H9 (cell line): ENCODE measurements at regions not wholly inside any gene's neighbourhood (a gene's known extent, or its start where the extent isn't known, plus 50 kb on each side); places are given as distances from the start of the nearest gene placed in this dataset.

Experiments used
- DNase-seq: peaks from one replicate; pipeline ENCODE4 v3.0.0-alpha.2; 2017
- H2AFZ ChIP-seq: one replicate; pipeline ENCODE4 v1.6.1; 2013; ENCODE audit warnings: mild to moderate bottlenecking, low read length, control low read depth, moderate library complexity
- H2AK5ac ChIP-seq: 2 replicates; pipeline ENCODE4 v1.6.1; 2013; ENCODE audit warnings: low read length, control low read depth, mixed read lengths; ENCODE audit not compliant: insufficient read length
- H2BK120ac ChIP-seq: one replicate; pipeline ENCODE4 v1.6.1; 2013; ENCODE audit warnings: low read depth, mild to moderate bottlenecking, low read length, control low read depth, inconsistent platforms; ENCODE audit not compliant: poor library complexity, severe bottlenecking
- H2BK12ac ChIP-seq: 2 replicates; pipeline ENCODE4 v1.6.1; 2013; ENCODE audit warnings: low read length, control low read depth, mixed read lengths, low read depth; ENCODE audit not compliant: insufficient read length
- H2BK15ac ChIP-seq: 2 replicates; pipeline ENCODE4 v1.6.1; 2013; ENCODE audit warnings: low read depth, low read length, control low read depth
- H2BK20ac ChIP-seq: one replicate; pipeline ENCODE4 v1.6.1; 2013; ENCODE audit warnings: low read depth, mild to moderate bottlenecking, low read length, control low read depth, inconsistent platforms; ENCODE audit not compliant: poor library complexity, severe bottlenecking
- H2BK5ac ChIP-seq: 2 replicates; pipeline ENCODE4 v1.6.1; 2013; ENCODE audit warnings: low read length, control low read depth, mixed read lengths; ENCODE audit not compliant: insufficient read length
- H3K14ac ChIP-seq: 2 replicates; pipeline ENCODE4 v1.6.1; 2013; ENCODE audit warnings: low read length, control low read depth; ENCODE audit not compliant: insufficient read depth
- H3K18ac ChIP-seq: 2 replicates; pipeline ENCODE4 v1.6.1; 2013; ENCODE audit warnings: low read depth, mild to moderate bottlenecking, mixed read lengths, low read length, control low read depth; ENCODE audit not compliant: insufficient read length
- H3K23ac ChIP-seq: 2 replicates; pipeline ENCODE4 v1.6.1; 2013; ENCODE audit warnings: low read length, control low read depth, mixed read lengths, low read depth; ENCODE audit not compliant: insufficient read length
- H3K23me2 ChIP-seq: 2 replicates; pipeline ENCODE4 v1.6.1; 2013; ENCODE audit warnings: low read depth, mild to moderate bottlenecking, mixed read lengths, low read length, control low read depth; ENCODE audit not compliant: insufficient read length, poor library complexity, severe bottlenecking
- H3K27ac ChIP-seq: 2 replicates; pipeline ENCODE4 v1.5.1; 2013; ENCODE audit warnings: low read length, control low read depth, mixed read lengths, low read depth; ENCODE audit not compliant: insufficient read length
- H3K27me3 ChIP-seq: 2 replicates; pipeline ENCODE4 v1.6.1; 2013; ENCODE audit warnings: low read length, control low read depth, inconsistent platforms; ENCODE audit not compliant: insufficient read depth
- H3K4ac ChIP-seq: 2 replicates; pipeline ENCODE4 v1.6.1; 2013; ENCODE audit warnings: low read depth, mild to moderate bottlenecking, control low read depth, inconsistent platforms, low read length, moderate library complexity
- H3K4me1 ChIP-seq: 2 replicates; pipeline ENCODE4 v1.6.1; 2013; ENCODE audit warnings: low read length, control low read depth, inconsistent platforms; ENCODE audit not compliant: insufficient read depth
- H3K4me2 ChIP-seq: 2 replicates; pipeline ENCODE4 v1.6.1; 2013; ENCODE audit warnings: low read length, control low read depth, mixed read lengths; ENCODE audit not compliant: insufficient read length, insufficient read depth
- H3K56ac ChIP-seq: 2 replicates; pipeline ENCODE4 v1.6.1; 2013; ENCODE audit warnings: low read depth, mild to moderate bottlenecking, mixed read lengths, low read length, control low read depth; ENCODE audit not compliant: insufficient read length
- H3K79me1 ChIP-seq: 2 replicates; pipeline ENCODE4 v1.6.1; 2013; ENCODE audit warnings: low read depth, mild to moderate bottlenecking, moderate library complexity, low read length, control low read depth, inconsistent platforms; ENCODE audit not compliant: insufficient read depth, poor library complexity, severe bottlenecking
- H3K79me2 ChIP-seq: 2 replicates; pipeline ENCODE4 v1.6.1; 2013; ENCODE audit warnings: low read length, control low read depth, inconsistent platforms; ENCODE audit not compliant: insufficient read depth
- H3K9ac ChIP-seq: 2 replicates; pipeline ENCODE4 v1.6.1; 2013; ENCODE audit warnings: low read length, control low read depth, mixed read lengths; ENCODE audit not compliant: insufficient read length; ENCODE audit errors: extremely low read depth
- H3K9me3 ChIP-seq: one replicate; pipeline ENCODE4 v1.6.1; 2013; ENCODE audit warnings: low read depth, low read length, inconsistent platforms; ENCODE audit not compliant: control insufficient read depth
- H3T11ph ChIP-seq: one replicate; pipeline ENCODE4 v1.6.1; 2013; ENCODE audit warnings: mild to moderate bottlenecking, low read length, control low read depth, inconsistent platforms
- H4K20me1 ChIP-seq: one replicate; pipeline ENCODE4 v1.6.1; 2013; ENCODE audit not compliant: control insufficient read depth, insufficient read length, insufficient read depth
- H4K5ac ChIP-seq: 2 replicates; pipeline ENCODE4 v1.6.1; 2013; ENCODE audit warnings: low read depth, mild to moderate bottlenecking, mixed read lengths, low read length, control low read depth; ENCODE audit not compliant: insufficient read length
- H4K8ac ChIP-seq: replicated peaks from 2 replicates; pipeline ENCODE4 v1.6.1; 2013; ENCODE audit warnings: low read length, control low read depth, mixed read lengths, low read depth; ENCODE audit not compliant: insufficient read length
- H4K91ac ChIP-seq: 2 replicates; pipeline ENCODE4 v1.6.1; 2013; ENCODE audit warnings: low read depth, mild to moderate bottlenecking, moderate library complexity, mixed read lengths, low read length, control low read depth; ENCODE audit not compliant: insufficient read length
- H3K27ac Mint-ChIP-seq, 3 experiments: 2 replicates in 2 of 3; 3 replicates in 1 of 3; pipeline ENCODE4 v1.8.0; 2020 to 2021; ENCODE audit warnings: mixed read lengths in 3 of 3, mild to moderate bottlenecking in 1 of 3, moderate library complexity in 1 of 3
- H3K27me3 Mint-ChIP-seq: 2 replicates; pipeline ENCODE4 v1.8.0; 2021; ENCODE audit warnings: low read depth, mild to moderate bottlenecking, moderate library complexity, mixed read lengths
- H3K36me3 Mint-ChIP-seq, 3 experiments: 2 replicates in 2 of 3; 3 replicates in 1 of 3; pipeline ENCODE4 v1.8.0; 2020 to 2021; ENCODE audit warnings: low read depth in 3 of 3, mixed read lengths in 3 of 3; ENCODE audit not compliant: insufficient read depth in 1 of 3
- H3K4me1 Mint-ChIP-seq, 2 experiments: 2 replicates each; pipeline ENCODE4 v1.8.0; 2020; ENCODE audit warnings: mixed read lengths in 2 of 2
- H3K4me3 Mint-ChIP-seq, 2 experiments: 2 replicates in 1 of 2; 3 replicates in 1 of 2; pipeline ENCODE4 v1.8.0; 2020 to 2021; ENCODE audit warnings: mild to moderate bottlenecking in 2 of 2, mixed read lengths in 2 of 2, moderate library complexity in 1 of 2
- H3K9me3 Mint-ChIP-seq, 2 experiments: 2 replicates in 1 of 2; 3 replicates in 1 of 2; pipeline ENCODE4 v1.8.0; 2020; ENCODE audit warnings: mild to moderate bottlenecking in 2 of 2, mixed read lengths in 2 of 2, moderate library complexity in 1 of 2
- WGBS: extraction: QIAGEN DNeasy Blood & Tissue Kit; methylation state at CpG from one replicate; pipeline ENCODE4 v1.1.7; 2013; ENCODE audit warnings: missing lambda C conversion rate, low lambda C conversion rate, mixed read lengths; ENCODE audit not compliant: insufficient read length; ENCODE audit errors: extremely low coverage; 5-methylcytosine and 5-hydroxymethylcytosine counted together
- TF ChIP-seq, protein P1 (sequence below): fragments of 200-600 bp; sonication (generic); conservative IDR thresholded peaks from 3 replicates; pipeline ENCODE4 v1.8.0; 2021; ENCODE audit warnings: antibody characterized with exemption, mild to moderate bottlenecking

DNA sequence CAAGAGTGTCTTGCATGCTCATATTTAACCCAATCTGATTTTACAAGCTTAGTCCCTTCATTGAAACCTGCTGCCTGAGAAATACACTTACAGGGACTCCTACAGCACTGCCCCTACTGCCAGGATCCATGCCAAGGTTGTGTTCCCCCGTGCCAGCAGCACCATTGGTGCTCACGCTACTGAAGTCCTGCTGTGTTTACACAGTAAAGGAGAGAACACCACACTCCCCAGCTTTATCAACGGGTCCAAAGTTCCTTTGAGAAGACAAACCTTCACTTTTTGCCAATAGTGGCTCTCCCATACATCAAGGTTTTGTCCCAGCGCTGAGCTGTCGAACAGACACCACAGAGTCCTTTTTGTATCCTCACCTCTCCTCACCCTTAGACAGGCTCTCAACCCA lies 155.1 kb upstream of the WWC1 start:
- Histone ChIP-seq H2AFZ (no peak overlapping the region), H4K20me1 (no peaks in the 10 kb centered on the region), H3K4me1 (no peaks in the 10 kb centered on the region; the same call in 1 of the 2 replicates), H2BK5ac (no peak overlapping the region), H3K27ac (no peak overlapping the region), H3T11ph (no peak overlapping the region), H3K14ac (no peak overlapping the region), H2BK20ac (no peak overlapping the region), H3K4me2 (no peak overlapping the region), H3K9me3 (no peaks in the 10 kb centered on the region), H2BK120ac (no peak overlapping the region), H3K23ac (no peak overlapping the region), H3K4ac (no peak overlapping the region), H3K27me3 (no peaks in the 10 kb centered on the region), H3K18ac (no peak overlapping the region), H3K79me2 (no peaks in the 10 kb centered on the region), H3K79me1 (no peaks in the 10 kb centered on the region), H4K5ac (no peak overlapping the region), H2AK5ac (no peak overlapping the region), H3K56ac (no peak overlapping the region), H4K8ac (no peak overlapping the region), H2BK15ac (no peak overlapping the region), H3K23me2 (no peaks in the 10 kb centered on the region), H3K9ac (no peak overlapping the region), H2BK12ac (no peak overlapping the region), H4K91ac (no peak overlapping the region)
- WGBS: no CpG with 5 or more reads among the region's 5 CpGs
- Mint-ChIP-seq H3K27ac (no peak overlapping the region), H3K4me1 (peaks cover 24 to 40% of the 10 kb centered on the region in 2 experiments), H3K36me3 (no peaks in the 10 kb centered on the region), H3K9me3 (no peaks in the 10 kb centered on the region), H3K27me3 (peaks cover 3% of the 10 kb centered on the region), H3K4me3 (no peak overlapping the region)
- no peak for DNase-seq
- TF ChIP-seq, protein P1, sequence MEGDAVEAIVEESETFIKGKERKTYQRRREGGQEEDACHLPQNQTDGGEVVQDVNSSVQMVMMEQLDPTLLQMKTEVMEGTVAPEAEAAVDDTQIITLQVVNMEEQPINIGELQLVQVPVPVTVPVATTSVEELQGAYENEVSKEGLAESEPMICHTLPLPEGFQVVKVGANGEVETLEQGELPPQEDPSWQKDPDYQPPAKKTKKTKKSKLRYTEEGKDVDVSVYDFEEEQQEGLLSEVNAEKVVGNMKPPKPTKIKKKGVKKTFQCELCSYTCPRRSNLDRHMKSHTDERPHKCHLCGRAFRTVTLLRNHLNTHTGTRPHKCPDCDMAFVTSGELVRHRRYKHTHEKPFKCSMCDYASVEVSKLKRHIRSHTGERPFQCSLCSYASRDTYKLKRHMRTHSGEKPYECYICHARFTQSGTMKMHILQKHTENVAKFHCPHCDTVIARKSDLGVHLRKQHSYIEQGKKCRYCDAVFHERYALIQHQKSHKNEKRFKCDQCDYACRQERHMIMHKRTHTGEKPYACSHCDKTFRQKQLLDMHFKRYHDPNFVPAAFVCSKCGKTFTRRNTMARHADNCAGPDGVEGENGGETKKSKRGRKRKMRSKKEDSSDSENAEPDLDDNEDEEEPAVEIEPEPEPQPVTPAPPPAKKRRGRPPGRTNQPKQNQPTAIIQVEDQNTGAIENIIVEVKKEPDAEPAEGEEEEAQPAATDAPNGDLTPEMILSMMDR: no peak
